T-cell (primary cell): ENCODE measurements at regions not wholly inside any gene's neighbourhood (a gene's known extent, or its start where the extent isn't known, plus 50 kb on each side); places are given as distances from the start of the nearest gene placed in this dataset.

ENCODE experiments used
- ATAC-seq, 4 experiments: fragments of 200-7000 bp in 3 of 4; fragments of 150-1000 bp in 1 of 4; cut with Tn5 transposase; replicated peaks in 1 of 4; 1 replicate in 3 of 4; 2 replicates in 1 of 4; pipeline ENCODE4 v1.10.0; 2021; ENCODE audit warnings: moderate library complexity in 3 of 4, mild to moderate bottlenecking in 2 of 4, moderate number of reproducible peaks in 1 of 4
- CTCF ChIA-PET, 2 donors: fragments of 300-600 bp; sonication (Branson Sonifier 250); formaldehyde crosslinking; loops; one replicate each; lab custom pipeline; 2022; ENCODE audit warnings: antibody characterized with exemption in 2 of 2; lab: Charles Lee
- POLR2A ChIA-PET, 2 donors: fragments of 300-600 bp; sonication (Branson Sonifier 250); formaldehyde crosslinking; loops; one replicate each; lab custom pipeline; 2022; ENCODE audit warnings: antibody characterized with exemption in 2 of 2; lab: Charles Lee
- DNase-seq, 35 experiments: peaks; one replicate each; pipeline versions ENCODE4 v3.0.0 to v3.0.0-alpha.2; 2013 to 2023
- H3K27ac ChIP-seq: one replicate; pipeline ENCODE4 v1.5.1; 2013; ENCODE audit warnings: low read length
- H3K27me3 ChIP-seq, 2 experiments: replicated peaks in 1 of 2; 1 replicate in 1 of 2; 2 replicates in 1 of 2; pipeline versions ENCODE4 v1.6.1 to v1.7.0; 2013; ENCODE audit warnings: low read length in 1 of 2, mixed read lengths in 1 of 2; ENCODE audit not compliant: control insufficient read depth in 2 of 2, insufficient read depth in 2 of 2; ENCODE audit errors: extremely low read depth in 1 of 2
- H3K36me3 ChIP-seq, 2 donors: 1 replicate in 1 of 2; 2 replicates in 1 of 2; pipeline versions ENCODE4 v1.6.1 to v1.7.0; 2013; ENCODE audit warnings: low read length in 1 of 2; ENCODE audit not compliant: control insufficient read depth in 2 of 2, insufficient read depth in 1 of 2; ENCODE audit errors: extremely low read depth in 1 of 2
- H3K4me1 ChIP-seq, 2 experiments: 1 replicate in 1 of 2; 2 replicates in 1 of 2; pipeline versions ENCODE4 v1.6.1 to v1.7.0; 2013; ENCODE audit warnings: low read length in 2 of 2, mixed read lengths in 1 of 2; ENCODE audit not compliant: insufficient read depth in 2 of 2, control insufficient read depth in 1 of 2; ENCODE audit errors: extremely low read depth in 1 of 2
- H3K4me3 ChIP-seq, 2 donors: 1 replicate in 1 of 2; 2 replicates in 1 of 2; pipeline versions ENCODE4 v1.5.1 to v1.7.0; 2013; ENCODE audit warnings: mild to moderate bottlenecking in 2 of 2, low read length in 1 of 2, moderate library complexity in 1 of 2; ENCODE audit not compliant: control insufficient read depth in 1 of 2; ENCODE audit errors: extremely low read depth in 1 of 2
- H3K9me3 ChIP-seq: 2 replicates; pipeline ENCODE4 v1.7.0; 2013
- H3K27ac Mint-ChIP-seq, 2 donors: one replicate each; pipeline ENCODE4 v1.8.0; 2020 to 2021; ENCODE audit warnings: mild to moderate bottlenecking in 2 of 2, mixed read lengths in 2 of 2
- H3K27me3 Mint-ChIP-seq, 2 donors: one replicate each; pipeline ENCODE4 v1.8.0; 2021 to 2022; ENCODE audit warnings: mixed read lengths in 2 of 2
- H3K36me3 Mint-ChIP-seq: one replicate; pipeline ENCODE4 v1.8.0; 2021; ENCODE audit warnings: mixed read lengths
- H3K4me1 Mint-ChIP-seq, 3 donors: one replicate each; pipeline ENCODE4 v1.8.0; 2020 to 2022; ENCODE audit warnings: mixed read lengths in 3 of 3, mild to moderate bottlenecking in 1 of 3
- H3K4me3 Mint-ChIP-seq, 3 donors: one replicate each; pipeline ENCODE4 v1.8.0; 2020 to 2022; ENCODE audit warnings: mild to moderate bottlenecking in 3 of 3, mixed read lengths in 3 of 3, moderate library complexity in 3 of 3
- H3K9me3 Mint-ChIP-seq, 3 donors: one replicate each; pipeline ENCODE4 v1.8.0; 2020 to 2022; ENCODE audit warnings: mixed read lengths in 3 of 3
- WGBS: methylation state at CpG from one replicate; pipeline ENCODE4 v1.1.5; 2013; ENCODE audit warnings: missing lambda C conversion rate; ENCODE audit not compliant: insufficient coverage; 5-methylcytosine and 5-hydroxymethylcytosine counted together

GRCh38 chr3:139283301-139283700 lies 60.5 kb upstream of the MRPS22 start:
- Histone ChIP-seq H3K27ac (no peak overlapping the region), H3K36me3 (no peaks in the 10 kb centered on the region), H3K4me3 (no peak overlapping the region), H3K9me3 (no peaks in the 10 kb centered on the region), H3K4me1 (no peaks in the 10 kb centered on the region), H3K27me3 (peaks cover 0 to 9% of the 10 kb centered on the region in 2 experiments)
- Mint-ChIP-seq H3K27ac (no peak overlapping the region), H3K4me3 (no peak overlapping the region), H3K27me3 (peaks cover 12% of the 10 kb centered on the region in 2 donors), H3K36me3 (no peaks in the 10 kb centered on the region), H3K4me1 (no peaks in the 10 kb centered on the region), H3K9me3 (no peaks in the 10 kb centered on the region)
- ATAC-seq (no peak), DNase-seq (no peak)
- ChIA-PET CTCF (no interaction called here), POLR2A (interaction anchor here in 1 of 2 donors (0.5 kb wide), 1 partner anchor 1907 kb away, joined by 5 read pairs; no protein-coding TSS in a partner anchor)
- 81% methylated on average over 4 of the region's 4 CpGs for WGBS

GRCh38 chr3:139284221-139284620 lies 59.6 kb upstream of the MRPS22 start:
- Mint-ChIP-seq H3K4me1 (no peaks in the 10 kb centered on the region), H3K27me3 (peaks cover 6 to 12% of the 10 kb centered on the region in 2 donors), H3K36me3 (no peaks in the 10 kb centered on the region), H3K4me3 (no peak overlapping the region), H3K9me3 (no peaks in the 10 kb centered on the region), H3K27ac (no peak overlapping the region)
- 38% methylated on average over 2 of the region's 4 CpGs for WGBS
- Histone ChIP-seq H3K27ac (no peak overlapping the region), H3K4me1 (no peaks in the 10 kb centered on the region), H3K9me3 (no peaks in the 10 kb centered on the region), H3K4me3 (no peak overlapping the region), H3K27me3 (peaks cover 0 to 9% of the 10 kb centered on the region in 2 experiments), H3K36me3 (no peaks in the 10 kb centered on the region)
- CTCF ChIA-PET, result interaction anchor here in 1 of 2 donors (0.6 kb wide), 1 partner anchor 430 kb away, joined by 3 read pairs; no protein-coding TSS in a partner anchor
- ATAC-seq (no peak), DNase-seq (no peak)
- POLR2A ChIA-PET, result interaction anchor here in 1 of 2 donors (0.6 kb wide), 1 partner anchor 913 kb away, joined by 8 read pairs; no protein-coding TSS in a partner anchor

DNA sequence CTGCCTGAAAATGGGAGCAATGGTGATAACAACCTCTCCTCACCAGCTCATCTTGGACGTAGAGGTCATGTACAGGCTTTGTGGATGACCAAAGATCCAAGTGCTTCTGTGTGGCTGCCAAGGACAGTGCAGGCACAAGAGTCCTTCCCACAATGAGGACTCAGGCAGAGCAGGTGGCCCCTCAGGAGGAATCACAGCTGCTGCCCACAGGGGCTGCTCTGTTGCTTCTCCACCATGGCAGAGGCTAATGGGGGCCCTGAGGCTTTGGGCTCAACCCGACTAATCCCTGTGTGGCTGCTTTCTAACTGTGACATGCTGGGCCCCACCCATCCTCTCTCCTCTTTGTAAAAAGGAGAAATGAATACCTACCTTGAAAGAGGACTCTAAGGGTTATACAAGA lies 58.1 kb upstream of the MRPS22 start:
- 38% methylated on average over 1 of the region's 2 CpGs for WGBS
- Mint-ChIP-seq H3K27me3 (peaks cover 3 to 8% of the 10 kb centered on the region in 2 donors), H3K36me3 (no peaks in the 10 kb centered on the region), H3K4me3 (no peak overlapping the region), H3K4me1 (no peaks in the 10 kb centered on the region), H3K27ac (no peak overlapping the region), H3K9me3 (no peaks in the 10 kb centered on the region)
- ATAC-seq, result peak in 1 of 4 experiments; percentile 7
- no peak overlapping the region for H3K27ac ChIP-seq
- H3K4me3 ChIP-seq, result no peak overlapping the region
- H3K36me3 ChIP-seq, result no peaks in the 10 kb centered on the region
- peaks cover 0 to 5% of the 10 kb centered on the region in 2 experiments for H3K27me3 ChIP-seq
- no peak for DNase-seq
- CTCF ChIA-PET, result no interaction called here
- POLR2A ChIA-PET, result no interaction called here
- H3K4me1 ChIP-seq, result no peaks in the 10 kb centered on the region
- H3K9me3 ChIP-seq, result no peaks in the 10 kb centered on the region

- ATAC-seq (peak in 1 of 4 experiments; percentile 6), DNase-seq (no peak)
- Histone ChIP-seq H3K36me3 (no peaks in the 10 kb centered on the region), H3K4me3 (no peak overlapping the region), H3K27me3 (peaks cover 0 to 5% of the 10 kb centered on the region in 2 experiments), H3K9me3 (no peaks in the 10 kb centered on the region), H3K4me1 (no peaks in the 10 kb centered on the region), H3K27ac (no peak overlapping the region)
- Mint-ChIP-seq H3K4me1 (no peaks in the 10 kb centered on the region), H3K9me3 (no peaks in the 10 kb centered on the region), H3K27ac (no peak overlapping the region), H3K4me3 (no peak overlapping the region), H3K36me3 (no peaks in the 10 kb centered on the region), H3K27me3 (peaks cover 3 to 8% of the 10 kb centered on the region in 2 donors)
- ChIA-PET POLR2A (no interaction called here), CTCF (no interaction called here)
- 65% methylated on average over 4 of the region's 5 CpGs for WGBS
Measured at GRCh38 chr3:139286241-139286640, 57.6 kb upstream of the MRPS22 start.

- no peak overlapping the region for H3K27ac ChIP-seq
- H3K9me3 ChIP-seq, result no peaks in the 10 kb centered on the region
- DNase-seq (no peak), ATAC-seq (no peak)
- no peaks in the 10 kb centered on the region for H3K9me3 Mint-ChIP-seq
- H3K4me1 ChIP-seq, result no peaks in the 10 kb centered on the region
- H3K4me3 ChIP-seq, result no peak overlapping the region
- no peak overlapping the region for H3K27ac Mint-ChIP-seq
- H3K27me3 Mint-ChIP-seq, result peaks cover 3 to 6% of the 10 kb centered on the region in 2 donors
- no peaks in the 10 kb centered on the region for H3K36me3 Mint-ChIP-seq
- ChIA-PET POLR2A (no interaction called here), CTCF (no interaction called here)
- 73% methylated on average over 7 of the region's 7 CpGs for WGBS
- no peaks in the 10 kb centered on the region for H3K4me1 Mint-ChIP-seq
- H3K36me3 ChIP-seq, result no peaks in the 10 kb centered on the region
- no peak overlapping the region for H3K4me3 Mint-ChIP-seq
- H3K27me3 ChIP-seq, result peaks cover 0 to 5% of the 10 kb centered on the region in 2 experiments
Measured at GRCh38 chr3:139286825-139287224, 57.0 kb upstream of the MRPS22 start.

GRCh38 chr3:139287557-139287956 lies 56.3 kb upstream of the MRPS22 start:
- H3K36me3 ChIP-seq, result no peaks in the 10 kb centered on the region
- H3K9me3 ChIP-seq, result no peaks in the 10 kb centered on the region
- H3K27me3 ChIP-seq, result peaks cover 0 to 5% of the 10 kb centered on the region in 2 experiments
- no peaks in the 10 kb centered on the region for H3K4me1 Mint-ChIP-seq
- H3K36me3 Mint-ChIP-seq, result no peaks in the 10 kb centered on the region
- 71% methylated on average over 4 of the region's 4 CpGs for WGBS
- H3K4me1 ChIP-seq, result no peaks in the 10 kb centered on the region
- ChIA-PET CTCF (no interaction called here), POLR2A (no interaction called here)
- no peak overlapping the region for H3K4me3 Mint-ChIP-seq
- no peak overlapping the region for H3K27ac Mint-ChIP-seq
- no peak overlapping the region for H3K27ac ChIP-seq
- no peak overlapping the region for H3K4me3 ChIP-seq
- H3K27me3 Mint-ChIP-seq, result peaks cover 0 to 3% of the 10 kb centered on the region in 2 donors
- no peaks in the 10 kb centered on the region for H3K9me3 Mint-ChIP-seq
- DNase-seq, result no peak
- ATAC-seq, result no peak
